HAP-1 (cell line): ENCODE measurements at regions not wholly inside any gene's neighbourhood (a gene's known extent, or its start where the extent isn't known, plus 50 kb on each side); places are given as distances from the start of the nearest gene placed in this dataset.
"Not testable (repeated sequence)": the region's sequence is repeated elsewhere in the genome, so short reads cannot be mapped to it uniquely, and the experiment has no call there.

Source experiments
- DNase-seq, 2 experiments: peaks; one replicate each; pipeline ENCODE4 v3.0.0-alpha.2; 2016 to 2020; ENCODE audit warnings: low spot score in 2 of 2
- H3K27me3 ChIP-seq: fragments of 250-450 bp; sonication (Bioruptor Pico); 2 replicates; pipeline ENCODE4 v1.5.1; 2020; ENCODE audit warnings: low read depth, mild to moderate bottlenecking, moderate library complexity
- H3K36me3 ChIP-seq: fragments of 250-450 bp; sonication (Bioruptor Pico); replicated peaks from 2 replicates; pipeline ENCODE4 v1.5.1; 2020; ENCODE audit warnings: mild to moderate bottlenecking
- H3K4me1 ChIP-seq: fragments of 250-450 bp; sonication (Bioruptor Pico); 2 replicates; pipeline ENCODE4 v1.5.1; 2020; ENCODE audit warnings: mild to moderate bottlenecking
- H3K4me3 ChIP-seq: fragments of 250-450 bp; sonication (Bioruptor Pico); 2 replicates; pipeline ENCODE4 v1.5.1; 2020; ENCODE audit warnings: mild to moderate bottlenecking, moderate library complexity
- H3K9me3 ChIP-seq: fragments of 250-450 bp; sonication (Bioruptor Pico); 2 replicates; pipeline ENCODE4 v1.5.1; 2020; ENCODE audit warnings: mild to moderate bottlenecking, moderate library complexity
- in situ Hi-C: fragments of 300-500 bp; cut with MboI; formaldehyde crosslinking; loops from 3 replicates; pipeline ENCODE4 v1.14.3; 2020; ENCODE audit warnings: low sequenced_read_pairs, inconsistent platforms, mixed read lengths

GRCh38 chr5:99368726-99369125, 439.9 kb upstream of the CHD1 start:
- DNase-seq: no peak
- in situ Hi-C loops: no loop called here

GRCh38 chr5:99355881-99356280, 427.1 kb upstream of the CHD1 start:
- Histone ChIP-seq H3K9me3 (no peaks in the 10 kb centered on the region), H3K36me3 (no peaks in the 10 kb centered on the region), H3K4me1 (no peaks in the 10 kb centered on the region), H3K27me3 (no peaks in the 10 kb centered on the region), H3K4me3 (no peak overlapping the region)
- in situ Hi-C loops: no loop called here
- DNase-seq: no peak

More at GRCh38 chr5:99368726-99369125, 439.9 kb upstream of the CHD1 start:
- Histone ChIP-seq H3K27me3 (no peaks in the 10 kb centered on the region), H3K36me3 (no peaks in the 10 kb centered on the region), H3K4me3 (no peak overlapping the region), H3K4me1 (no peaks in the 10 kb centered on the region), H3K9me3 (no peaks in the 10 kb centered on the region)

DNA sequence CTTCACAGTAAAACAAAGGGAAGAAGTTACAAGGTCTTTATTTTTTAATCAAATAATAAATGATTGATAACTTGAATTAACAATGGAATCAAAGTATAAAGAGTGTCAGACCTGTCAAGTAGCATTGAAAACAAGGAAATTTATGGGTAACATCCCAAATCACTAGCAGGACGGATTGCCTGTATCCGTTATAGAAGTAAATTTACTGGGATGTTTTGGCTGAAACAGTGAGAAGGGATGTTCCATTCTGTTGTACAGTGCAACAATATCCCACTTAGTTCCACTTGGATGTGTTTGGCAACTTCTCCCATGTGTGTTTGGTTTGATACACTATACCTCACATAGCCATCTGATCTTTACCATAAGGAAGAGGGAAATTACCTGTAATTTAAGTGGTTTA, 421.0 kb upstream of the CHD1 start:
- Histone ChIP-seq H3K4me3 (no peak overlapping the region), H3K4me1 (no peaks in the 10 kb centered on the region), H3K36me3 (no peaks in the 10 kb centered on the region), H3K27me3 (no peaks in the 10 kb centered on the region), H3K9me3 (no peaks in the 10 kb centered on the region)
- in situ Hi-C loops: no loop called here
- no peak for DNase-seq

- in situ Hi-C loops: no loop called here
- Histone ChIP-seq H3K9me3 (no peaks in the 10 kb centered on the region), H3K4me3 (no peak overlapping the region), H3K36me3 (no peaks in the 10 kb centered on the region), H3K27me3 (no peaks in the 10 kb centered on the region), H3K4me1 (no peaks in the 10 kb centered on the region)
- no peak for DNase-seq
Measured at GRCh38 chr5:99348597-99348996, 419.8 kb upstream of the CHD1 start.

DNA sequence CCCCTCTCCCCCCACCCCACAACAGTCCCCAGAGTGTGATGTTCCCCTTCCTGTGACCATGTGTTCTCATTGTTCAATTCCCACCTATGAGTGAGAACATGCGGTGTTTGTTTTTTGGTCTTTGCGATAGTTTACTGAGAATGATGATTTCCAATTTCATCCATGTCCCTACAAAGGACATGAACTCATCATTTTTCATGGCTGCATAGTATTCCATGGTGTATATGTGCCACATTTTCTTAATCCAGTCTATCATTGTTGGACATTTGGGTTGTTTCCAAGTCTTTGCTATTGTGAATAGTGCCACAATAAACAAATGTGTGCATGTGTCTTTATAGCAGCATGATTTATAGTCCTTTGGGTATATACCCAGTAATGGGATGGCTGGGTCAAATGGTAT, 411.0 kb upstream of the CHD1 start:
- H3K36me3 ChIP-seq, H3K4me3 ChIP-seq, H3K27me3 ChIP-seq, in situ Hi-C loops, H3K9me3 ChIP-seq, H3K4me1 ChIP-seq, DNase-seq: not testable (repeated sequence)

DNA sequence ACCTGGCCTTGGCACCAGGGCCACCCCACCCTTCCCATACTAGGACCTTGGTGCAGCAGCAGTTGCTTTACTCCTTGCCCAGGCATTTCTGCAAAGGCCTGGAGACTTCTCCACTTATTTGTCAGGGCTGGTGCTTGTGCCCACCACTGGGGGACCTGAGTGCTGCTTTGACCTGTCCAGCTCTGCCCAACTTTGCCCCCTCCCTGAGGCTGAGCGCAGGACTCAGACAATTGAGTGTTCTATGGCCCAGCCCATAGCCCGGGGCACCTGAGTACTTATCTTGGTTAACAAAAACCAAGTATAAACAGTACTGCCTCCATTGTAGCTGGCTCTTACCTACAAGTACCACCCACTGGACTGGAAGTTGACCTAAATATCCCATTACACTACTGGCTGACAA, 406.1 kb upstream of the CHD1 start:
- Histone ChIP-seq H3K4me1 (peaks cover 4% of the 10 kb centered on the region), H3K4me3 (no peak overlapping the region), H3K9me3 (no peaks in the 10 kb centered on the region), H3K36me3 (no peaks in the 10 kb centered on the region), H3K27me3 (no peaks in the 10 kb centered on the region)
- in situ Hi-C loops: no loop called here
- DNase-seq: no peak

DNA sequence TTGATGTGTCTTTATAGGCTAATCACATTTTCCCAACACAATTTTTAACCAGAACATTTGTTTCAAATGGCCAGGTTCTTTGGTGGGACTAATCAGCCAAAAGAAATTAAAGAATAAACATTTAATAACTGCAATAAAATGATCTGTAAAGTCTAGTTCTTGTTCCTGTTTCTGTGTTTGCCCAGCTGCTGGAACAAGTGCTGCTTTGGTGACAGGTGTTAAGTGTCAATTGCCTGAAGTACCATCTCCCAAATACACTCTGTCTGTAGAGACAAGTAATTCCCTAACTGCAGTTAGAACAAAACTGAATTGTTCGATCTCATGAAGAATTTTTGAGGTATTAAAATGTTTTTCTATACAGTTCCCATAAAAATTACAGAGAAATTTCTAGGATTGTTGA, 402.3 kb upstream of the CHD1 start:
- no peak for DNase-seq
- Histone ChIP-seq H3K9me3 (no peaks in the 10 kb centered on the region), H3K4me1 (peaks cover 14% of the 10 kb centered on the region), H3K27me3 (no peaks in the 10 kb centered on the region), H3K36me3 (no peaks in the 10 kb centered on the region), H3K4me3 (no peak overlapping the region)
- in situ Hi-C loops: no loop called here

DNA sequence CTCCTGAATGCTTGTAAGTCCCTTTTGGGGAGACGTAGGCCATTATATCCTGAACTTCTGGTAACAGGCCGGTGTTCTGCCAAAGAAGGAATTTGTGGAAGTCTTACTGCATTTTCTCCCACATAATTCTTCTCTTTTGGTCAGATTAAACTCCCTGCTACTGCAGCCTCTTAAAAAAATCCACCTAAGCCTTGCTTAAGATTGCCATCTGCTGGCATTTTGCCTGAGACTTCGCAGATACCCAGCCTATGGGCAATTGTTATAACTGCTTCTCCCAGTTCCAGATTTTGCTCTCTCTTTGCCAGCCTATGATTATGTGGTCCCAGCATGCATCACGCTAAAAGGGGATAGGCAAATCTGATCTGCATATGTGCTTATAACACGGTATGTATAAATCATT, 391.6 kb upstream of the CHD1 start:
- in situ Hi-C loops: no loop called here
- Histone ChIP-seq H3K4me1 (peaks cover 11% of the 10 kb centered on the region), H3K9me3 (no peaks in the 10 kb centered on the region), H3K36me3 (no peaks in the 10 kb centered on the region), H3K27me3 (no peaks in the 10 kb centered on the region), H3K4me3 (no peak overlapping the region)
- DNase-seq: peak in 1 of 2 experiments; percentile 28

DNA sequence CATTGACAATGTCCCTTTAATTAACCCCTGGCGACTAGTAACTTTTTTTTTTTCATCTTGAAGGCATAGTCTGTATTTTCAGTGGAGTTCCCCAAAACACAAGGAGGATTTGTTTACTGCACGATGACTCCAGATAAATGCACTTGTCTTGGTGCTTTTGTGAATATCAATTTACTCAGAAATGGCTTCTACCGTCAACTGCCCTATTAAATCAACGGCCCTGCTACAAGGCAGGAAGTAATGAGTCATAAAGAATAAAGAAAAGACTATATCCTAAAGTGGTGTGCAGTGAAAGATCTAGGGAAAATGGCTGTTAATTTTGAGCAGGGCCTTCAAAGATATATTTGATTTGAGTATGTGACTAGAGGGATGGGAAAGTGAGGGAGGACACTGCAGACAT, 388.3 kb upstream of the CHD1 start:
- Histone ChIP-seq H3K36me3 (no peaks in the 10 kb centered on the region), H3K4me1 (peaks cover 11% of the 10 kb centered on the region), H3K27me3 (no peaks in the 10 kb centered on the region), H3K4me3 (no peak overlapping the region), H3K9me3 (no peaks in the 10 kb centered on the region)
- in situ Hi-C loops: no loop called here
- peak in 1 of 2 experiments; percentile 6 for DNase-seq

- H3K4me3 ChIP-seq: no peak overlapping the region
- H3K36me3 ChIP-seq: no peaks in the 10 kb centered on the region
- no peaks in the 10 kb centered on the region for H3K9me3 ChIP-seq
- peaks cover 11% of the 10 kb centered on the region for H3K4me1 ChIP-seq
- in situ Hi-C loops: no loop called here
- DNase-seq: peak; percentile 11 to 75
- no peaks in the 10 kb centered on the region for H3K27me3 ChIP-seq
Measured at GRCh38 chr5:99316484-99316883, 387.7 kb upstream of the CHD1 start.

- Histone ChIP-seq H3K36me3 (no peaks in the 10 kb centered on the region), H3K9me3 (no peaks in the 10 kb centered on the region), H3K4me3 (no peak overlapping the region), H3K4me1 (peaks cover 11% of the 10 kb centered on the region), H3K27me3 (no peaks in the 10 kb centered on the region)
- in situ Hi-C loops: no loop called here
- DNase-seq: no peak
Measured at GRCh38 chr5:99315413-99316183, 386.8 kb upstream of the CHD1 start.

DNA sequence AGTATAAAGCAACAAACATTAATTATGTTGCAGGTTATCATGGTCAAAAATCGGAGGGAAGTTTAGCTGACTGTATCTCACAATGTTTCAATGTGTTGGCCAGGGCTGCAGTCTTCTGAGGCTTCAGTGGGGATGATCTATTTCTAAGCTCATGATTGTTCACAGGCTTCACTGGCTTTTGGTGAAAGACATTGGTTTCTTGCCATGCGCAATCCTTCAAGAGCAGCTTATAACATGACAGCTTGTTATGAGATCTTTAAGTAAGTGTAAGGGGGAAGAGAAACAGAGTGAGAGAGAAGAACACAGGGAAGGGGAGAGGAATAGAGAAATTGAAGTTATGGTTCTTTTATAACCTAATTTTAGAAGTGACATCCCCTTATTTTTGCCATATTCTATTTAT, 385.9 kb upstream of the CHD1 start:
- no peaks in the 10 kb centered on the region for H3K27me3 ChIP-seq
- H3K36me3 ChIP-seq: no peaks in the 10 kb centered on the region
- H3K4me1 ChIP-seq: peaks cover 11% of the 10 kb centered on the region
- H3K4me3 ChIP-seq: no peak overlapping the region
- DNase-seq: no peak
- in situ Hi-C loops: no loop called here
- no peaks in the 10 kb centered on the region for H3K9me3 ChIP-seq

GRCh38 chr5:99308131-99308530, 379.3 kb upstream of the CHD1 start:
- H3K9me3 ChIP-seq: no peaks in the 10 kb centered on the region
- DNase-seq: no peak
- in situ Hi-C loops: no loop called here
- no peak overlapping the region for H3K4me3 ChIP-seq
- H3K36me3 ChIP-seq: no peaks in the 10 kb centered on the region
- H3K27me3 ChIP-seq: no peaks in the 10 kb centered on the region
- H3K4me1 ChIP-seq: no peaks in the 10 kb centered on the region

DNA sequence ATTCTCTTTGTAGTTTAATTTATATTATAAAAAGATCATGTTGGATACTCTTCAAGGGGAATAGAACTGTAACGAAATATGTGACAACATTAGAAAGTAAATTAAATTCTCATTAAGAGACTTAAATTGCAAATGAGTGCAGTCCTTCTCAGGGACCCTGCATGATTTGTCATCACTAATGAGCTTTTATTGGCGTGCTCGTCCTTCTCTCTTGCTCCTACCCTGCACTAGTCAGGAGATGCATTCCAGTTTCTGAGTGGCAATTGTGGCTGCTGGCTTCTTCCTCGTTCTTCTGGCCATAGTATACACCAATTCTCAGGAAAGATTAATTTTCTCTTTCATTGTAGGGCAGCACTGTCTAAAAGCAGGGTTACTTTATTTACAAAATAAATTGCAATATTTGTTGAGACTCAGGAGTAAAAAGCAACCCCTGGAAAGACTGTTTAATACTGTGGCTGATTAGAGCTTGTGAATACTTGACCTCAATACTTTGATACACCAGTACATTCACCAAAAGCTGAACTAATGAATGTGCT, 376.3 kb upstream of the CHD1 start:
- Histone ChIP-seq H3K4me3 (no peak overlapping the region), H3K4me1 (no peaks in the 10 kb centered on the region), H3K36me3 (no peaks in the 10 kb centered on the region), H3K27me3 (no peaks in the 10 kb centered on the region), H3K9me3 (no peaks in the 10 kb centered on the region)
- in situ Hi-C loops: no loop called here
- DNase-seq: no peak

DNA sequence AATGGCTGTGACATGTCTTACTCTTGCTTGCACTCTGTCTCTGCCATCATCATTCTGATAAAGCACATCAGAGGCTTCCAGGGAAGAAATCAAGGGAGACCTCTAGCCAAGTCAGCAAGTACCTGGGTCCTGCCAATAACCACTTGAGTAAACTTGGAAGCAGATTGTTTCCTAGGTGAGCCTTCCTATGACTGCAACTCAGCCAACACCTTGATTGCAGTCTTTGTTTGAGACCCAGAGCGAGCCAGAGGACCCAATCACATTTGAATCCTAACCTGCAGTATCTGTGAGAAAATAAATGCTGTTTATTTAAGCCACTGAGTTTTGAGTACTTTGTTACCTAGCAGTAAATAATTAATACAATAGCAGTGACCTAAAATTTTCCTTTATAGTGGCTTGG, 356.8 kb upstream of the CHD1 start:
- no peak for DNase-seq
- Histone ChIP-seq H3K36me3 (no peaks in the 10 kb centered on the region), H3K27me3 (no peaks in the 10 kb centered on the region), H3K9me3 (no peaks in the 10 kb centered on the region), H3K4me1 (no peaks in the 10 kb centered on the region), H3K4me3 (no peak overlapping the region)
- in situ Hi-C loops: no loop called here
